Activated T-cell treated with anti-CD3 and anti-CD28 coated beads, Interleukin-2, amount 50 U/mL, for 1 hour (primary cell): ENCODE measurements at regions not wholly inside any gene's neighbourhood (a gene's known extent, or its start where the extent isn't known, plus 50 kb on each side); places are given as distances from the start of the nearest gene placed in this dataset.
"Not testable (repeated sequence)": the region's sequence is repeated elsewhere in the genome, so short reads cannot be mapped to it uniquely, and the experiment has no call there.

Source experiments
- DNase-seq: peaks from one replicate; pipeline ENCODE4 v3.0.0-alpha.2; 2020

- DNase-seq: no peak
Observed at GRCh38 chr2:195456771-195457170, 200.3 kb upstream of the SLC39A10 start.

DNA sequence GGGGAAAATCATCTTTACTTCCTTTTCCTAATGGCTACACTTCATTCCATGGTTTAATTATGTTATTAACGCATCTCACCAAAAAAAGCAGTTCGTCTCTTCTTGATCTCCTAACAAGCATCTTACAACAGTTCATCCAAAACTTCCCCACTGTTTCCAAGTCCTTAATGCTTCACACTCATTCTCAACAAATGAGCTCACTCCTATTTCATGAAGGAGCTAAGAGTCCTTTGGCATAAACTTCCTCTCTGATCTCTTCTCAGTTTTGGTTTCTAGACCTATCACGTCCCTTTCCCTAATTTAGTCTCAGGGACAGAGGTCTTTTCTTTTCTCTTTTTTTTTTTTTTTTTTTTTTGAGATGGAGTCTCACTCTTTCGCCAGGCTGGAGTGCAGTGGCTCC lies 205.9 kb upstream of the SLC39A10 start:
- DNase-seq: no peak

GRCh38 chr2:195450552-195451113 lies 206.4 kb upstream of the SLC39A10 start:
- no peak for DNase-seq

- DNase-seq: no peak
Observed at GRCh38 chr2:195447323-195447975, 209.6 kb upstream of the SLC39A10 start.

DNA sequence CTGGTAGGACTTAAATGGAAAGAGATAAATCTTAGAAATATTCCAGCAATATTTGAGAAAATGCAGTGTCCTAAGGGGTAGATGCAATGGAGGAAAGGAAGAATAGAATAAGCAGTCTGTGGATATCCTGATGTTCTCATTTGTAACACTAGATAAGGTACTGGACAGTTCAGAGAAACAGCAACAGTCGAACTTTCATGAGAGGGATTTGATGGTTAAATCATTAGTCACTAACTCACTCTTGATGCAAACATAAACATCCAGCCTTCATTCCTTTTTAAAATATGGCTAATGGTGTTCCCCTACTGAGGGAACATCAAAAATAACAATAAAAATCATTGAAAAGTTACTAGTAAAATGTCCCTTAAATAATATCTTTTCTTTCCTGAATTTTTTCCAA lies 211.4 kb upstream of the SLC39A10 start:
- no peak for DNase-seq

- DNase-seq: no peak
Observed at GRCh38 chr2:195443926-195444325, 213.1 kb upstream of the SLC39A10 start.

DNA sequence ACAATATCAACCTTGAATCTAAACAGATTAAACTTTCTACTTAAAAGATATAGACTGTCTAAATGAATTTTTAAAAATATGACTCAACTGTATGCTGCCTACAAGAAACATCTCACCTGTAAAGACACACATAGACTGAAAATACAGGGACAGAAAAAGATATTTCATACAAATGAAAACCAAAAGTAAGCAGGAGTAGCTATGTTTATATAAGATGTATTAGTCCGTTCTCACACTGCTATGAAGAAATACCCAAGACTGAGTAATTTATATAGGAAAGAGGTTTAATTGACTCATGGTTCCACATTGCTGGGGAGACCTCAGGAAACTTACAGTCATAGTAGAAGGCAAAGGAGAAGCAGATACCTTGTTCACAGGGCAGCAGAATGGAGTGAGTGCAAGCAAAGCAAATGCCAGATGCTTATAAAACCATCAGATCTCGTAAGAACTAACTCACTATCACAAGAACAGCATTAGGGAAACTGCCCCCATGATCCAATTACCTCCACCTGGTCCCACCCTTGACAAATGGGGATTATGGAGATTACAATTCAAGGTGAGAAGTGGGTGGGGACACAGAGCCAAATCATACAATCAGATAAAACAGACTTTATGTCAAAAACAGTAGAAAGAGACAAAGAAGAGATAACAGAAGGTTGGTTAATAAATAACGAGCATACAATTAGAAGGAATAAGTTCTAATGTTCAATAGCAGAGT lies 214.4 kb upstream of the SLC39A10 start:
- DNase-seq: no peak

DNA sequence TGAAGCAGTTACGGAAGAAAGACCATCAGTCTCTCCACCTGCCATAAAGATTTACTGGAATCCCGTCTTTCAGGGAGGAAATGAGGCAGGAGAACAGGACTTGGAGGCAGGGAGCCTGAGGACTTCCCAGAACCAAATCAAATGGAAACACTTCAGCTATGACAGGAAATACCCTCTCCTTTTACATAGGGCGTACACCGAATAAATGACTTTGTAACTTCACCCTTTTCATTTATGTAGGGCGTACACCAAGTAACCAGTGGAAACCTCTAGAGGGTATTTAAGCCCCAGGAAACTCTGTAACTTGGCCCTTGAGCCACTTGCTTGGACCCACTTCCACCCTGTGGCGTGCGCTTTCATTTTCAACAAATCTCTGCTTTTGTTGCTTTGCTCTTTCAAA lies 218.3 kb upstream of the SLC39A10 start:
- no peak for DNase-seq

GRCh38 chr2:195437521-195437920 lies 219.5 kb upstream of the SLC39A10 start:
- DNase-seq: no peak

- no peak for DNase-seq
Observed at GRCh38 chr2:195434346-195434745, 222.7 kb upstream of the SLC39A10 start.

- not testable (repeated sequence) for DNase-seq
Observed at GRCh38 chr2:195433729-195434128, 223.3 kb upstream of the SLC39A10 start.

DNA sequence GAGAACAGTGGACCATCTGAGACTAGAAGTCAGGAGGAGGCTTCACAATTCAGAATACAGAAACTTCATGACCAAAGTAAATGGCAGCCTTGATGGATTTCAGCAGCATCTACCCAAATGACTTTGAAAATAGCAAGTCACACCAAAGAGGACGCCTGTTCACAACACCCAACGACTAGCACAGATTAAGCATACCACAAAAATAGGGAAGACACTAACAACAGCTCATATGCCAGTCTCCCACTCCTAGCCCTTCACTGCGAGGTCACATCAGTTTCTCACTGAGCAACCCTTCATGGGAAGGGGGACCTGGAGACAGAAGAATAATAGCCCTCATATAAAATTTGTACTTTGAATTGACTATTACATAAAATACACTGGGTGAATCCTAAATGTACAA lies 228.4 kb upstream of the SLC39A10 start:
- no peak for DNase-seq

GRCh38 chr2:195425328-195425727 lies 231.7 kb upstream of the SLC39A10 start:
- DNase-seq: no peak

DNA sequence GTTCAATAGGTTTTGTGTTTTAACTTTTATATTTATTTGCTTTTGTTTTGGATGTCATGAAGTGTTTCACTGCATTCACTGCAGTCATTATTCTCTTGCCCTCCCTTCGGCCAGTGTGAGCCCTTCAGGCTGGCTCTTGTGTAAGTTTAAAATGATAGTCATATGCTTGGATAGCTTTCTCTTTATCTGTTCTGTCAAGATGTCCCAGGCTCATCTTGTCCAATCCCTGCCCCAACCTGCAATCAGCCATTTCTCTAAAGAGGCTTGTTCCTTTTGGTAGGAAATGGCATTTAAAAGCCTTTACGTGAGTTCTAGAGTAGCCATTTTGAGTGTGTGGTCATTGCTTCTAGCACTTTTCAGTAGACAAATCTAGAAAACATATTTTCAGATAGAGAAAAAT lies 238.0 kb upstream of the SLC39A10 start:
- no peak for DNase-seq

GRCh38 chr2:195414537-195415100 lies 242.4 kb upstream of the SLC39A10 start:
- DNase-seq: no peak

DNA sequence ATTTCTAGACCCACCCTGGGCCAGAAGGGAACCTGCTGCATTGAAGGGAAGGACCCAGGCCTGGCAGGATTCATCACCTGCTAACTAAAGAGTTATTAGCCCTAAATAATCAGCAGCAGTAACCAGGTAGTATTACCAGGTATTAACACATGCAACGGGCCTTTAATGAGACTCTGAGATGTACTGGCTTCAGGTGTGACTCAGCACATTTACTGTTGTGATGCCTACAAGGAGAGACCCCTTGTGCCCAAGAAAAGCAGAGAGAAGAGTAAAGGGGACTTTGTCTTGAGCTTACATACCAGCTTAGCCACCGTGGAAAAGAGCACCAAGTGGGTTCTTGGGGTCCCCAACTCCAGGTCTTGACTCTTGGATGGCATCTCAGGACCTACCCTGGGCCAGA lies 243.1 kb upstream of the SLC39A10 start:
- no peak for DNase-seq

DNA sequence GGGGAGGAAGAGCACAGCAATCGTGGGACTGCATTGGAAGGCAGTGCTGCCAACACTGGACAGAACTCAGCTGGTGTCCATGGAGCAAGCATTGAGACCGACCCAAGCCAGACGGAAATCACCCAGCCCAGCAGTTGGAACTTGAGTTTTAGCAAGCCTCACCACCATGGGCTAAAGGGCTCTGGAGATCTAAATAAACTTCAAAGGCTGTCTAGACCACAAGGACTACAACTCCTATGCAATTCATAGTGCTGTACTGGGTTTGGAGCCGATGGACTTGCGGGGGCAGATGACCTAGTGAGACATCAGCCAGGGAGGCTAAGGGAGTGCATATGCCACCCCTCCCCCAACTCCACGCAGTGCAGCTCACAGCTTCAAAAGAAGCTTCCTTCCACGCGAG lies 243.6 kb upstream of the SLC39A10 start:
- no peak for DNase-seq

GRCh38 chr2:195411219-195411687 lies 245.8 kb upstream of the SLC39A10 start:
- DNase-seq: no peak

- DNase-seq: no peak
Observed at GRCh38 chr2:195410074-195410671, 246.9 kb upstream of the SLC39A10 start.

DNA sequence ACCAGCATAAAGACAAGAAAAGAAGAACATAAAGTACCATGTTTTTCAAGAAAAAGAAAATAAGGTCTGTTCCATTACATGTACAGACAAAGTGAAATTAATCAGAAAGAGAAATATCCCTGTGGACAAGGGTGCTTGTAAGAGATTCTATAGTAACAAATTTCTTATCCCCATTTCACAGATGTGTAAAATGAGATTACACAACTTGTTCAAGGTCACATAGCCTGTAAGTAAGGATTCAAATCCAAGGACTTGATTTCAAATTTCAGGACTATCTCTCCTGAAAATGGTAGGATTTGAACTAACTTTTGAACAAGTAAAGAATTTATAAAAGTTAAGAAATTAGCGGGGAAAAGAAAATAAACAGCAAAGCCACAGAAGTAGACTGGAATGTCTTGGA lies 248.2 kb upstream of the SLC39A10 start:
- DNase-seq: no peak

GRCh38 chr2:195408196-195408595 lies 248.8 kb upstream of the SLC39A10 start:
- no peak for DNase-seq

DNA sequence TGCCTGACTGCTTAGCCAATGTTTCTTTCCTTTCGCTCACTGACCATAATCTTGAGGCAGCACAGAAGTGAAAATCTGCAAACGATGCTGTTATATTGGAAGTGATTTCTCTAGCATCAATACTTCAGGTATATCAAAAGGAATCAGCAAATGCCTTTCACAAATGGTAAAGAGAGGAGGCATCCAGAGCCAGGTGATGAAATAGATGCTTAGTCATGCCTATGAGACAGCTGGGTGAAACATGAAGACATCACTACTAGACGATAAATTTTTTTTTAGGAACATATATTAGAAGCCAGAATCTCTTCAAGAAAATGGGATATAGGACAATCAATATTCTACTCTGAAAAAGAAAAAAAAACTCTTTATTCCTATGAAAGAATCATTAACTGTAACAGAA lies 249.2 kb upstream of the SLC39A10 start:
- DNase-seq: no peak

DNA sequence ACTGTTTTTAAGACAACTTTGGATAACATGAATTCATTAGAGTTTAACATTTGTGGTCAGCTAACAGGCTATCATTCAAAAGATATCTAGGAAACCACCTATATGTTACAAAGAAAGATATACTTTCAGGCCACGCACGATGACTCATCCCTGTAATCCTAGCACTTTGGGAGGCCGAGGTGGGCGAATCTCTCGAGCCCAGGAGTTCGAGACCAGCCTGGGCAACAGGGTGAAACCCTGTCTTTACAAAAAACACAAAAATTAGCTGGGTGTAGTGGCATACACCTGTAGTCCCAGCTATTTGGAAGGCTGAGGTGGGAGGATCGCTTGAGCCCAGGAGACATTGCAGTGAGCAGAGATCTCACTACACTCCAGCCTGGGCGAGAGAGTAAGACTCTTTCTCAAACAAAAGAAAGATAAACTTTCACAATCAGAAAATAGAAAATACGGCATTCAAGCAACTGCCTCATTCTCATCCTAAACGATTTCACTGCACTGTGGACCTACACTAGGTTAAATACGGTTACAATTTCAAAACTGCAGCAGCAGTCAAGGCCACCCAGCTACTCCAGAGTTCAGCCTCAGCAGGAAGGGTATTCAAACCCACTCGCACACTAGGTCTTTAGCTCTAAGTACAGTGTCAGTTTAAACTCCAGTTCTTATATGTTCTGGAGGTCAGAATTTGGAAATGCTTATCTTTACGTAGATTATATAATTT lies 250.0 kb upstream of the SLC39A10 start:
- DNase-seq: no peak
